HS-5 (cell line): ENCODE measurements at regions not wholly inside any gene's neighbourhood (a gene's known extent, or its start where the extent isn't known, plus 50 kb on each side); places are given as distances from the start of the nearest gene placed in this dataset.
A peak's percentile ranks its signal among the peaks of the same experiment; 100 is the strongest.

ENCODE experiments used
- DNase-seq: peaks from one replicate; pipeline ENCODE4 v3.0.0-alpha.2; 2012; ENCODE audit warnings: low read depth

DNA sequence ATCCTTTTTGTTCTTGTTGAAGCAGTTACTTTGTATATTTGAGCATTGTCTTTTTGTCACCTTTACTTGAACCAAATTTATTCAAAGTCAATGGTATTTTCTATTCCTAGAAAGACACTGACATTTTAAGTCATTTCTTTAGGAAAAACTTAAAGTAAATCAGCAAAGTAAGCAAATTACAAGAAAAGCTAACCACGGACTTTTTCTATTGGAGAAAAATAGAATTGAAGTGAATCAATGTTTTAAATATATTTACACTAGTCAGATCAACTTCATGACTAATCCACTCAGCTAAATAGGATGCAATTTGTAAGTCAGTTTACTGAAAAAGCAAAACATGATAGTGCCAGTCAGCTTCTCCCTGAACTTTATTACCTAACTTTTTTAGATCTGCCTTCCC is 733.8 kb upstream of the ALCAM start:
- DNase-seq = no peak

- no peak for DNase-seq
These were observed 730.7 kb upstream of the ALCAM start for GRCh38 chr3:104635872-104636580.

DNA sequence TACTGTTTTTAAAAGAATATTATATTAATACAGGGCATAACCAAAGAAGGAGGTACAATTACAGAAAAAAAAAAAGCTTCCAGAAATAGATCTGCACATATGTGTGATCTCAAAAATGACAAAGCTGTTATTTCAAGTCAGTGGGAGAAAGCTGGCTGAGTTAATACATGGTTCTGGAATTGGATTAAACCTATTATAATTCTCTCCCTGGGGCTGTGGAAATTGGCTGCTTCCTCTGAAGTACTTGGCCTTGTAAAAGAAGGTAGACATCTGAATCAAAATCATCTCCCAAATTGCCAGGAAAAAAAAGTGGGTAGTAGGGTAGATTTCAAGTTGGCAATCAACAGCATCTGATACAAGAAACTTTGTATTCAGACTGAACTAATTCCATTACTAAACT is 723.9 kb upstream of the ALCAM start:
- no peak for DNase-seq

GRCh38 chr3:104646196-104646595 is 720.5 kb upstream of the ALCAM start:
- DNase-seq = no peak

GRCh38 chr3:104648823-104649222 is 717.9 kb upstream of the ALCAM start:
- DNase-seq = no peak

GRCh38 chr3:104669083-104669482 is 697.6 kb upstream of the ALCAM start:
- DNase-seq = no peak

DNA sequence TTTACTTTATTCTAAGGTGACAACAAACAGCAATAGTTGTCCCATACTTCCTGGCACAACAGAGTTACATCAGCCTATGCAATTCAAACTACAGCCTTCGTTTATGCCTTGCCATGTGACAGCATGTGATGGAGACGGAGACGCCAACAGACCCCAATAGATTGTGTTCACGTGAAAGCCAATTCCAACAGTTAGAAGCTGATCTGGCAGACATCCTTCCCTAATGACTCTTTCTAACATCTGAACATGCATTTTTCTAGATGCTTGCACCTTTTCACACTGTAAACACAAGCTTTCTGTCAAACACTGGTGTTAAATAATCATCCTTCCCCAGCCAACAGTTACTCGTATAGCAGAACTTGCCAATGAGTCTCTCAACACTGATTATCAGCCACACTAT is 694.4 kb upstream of the ALCAM start:
- DNase-seq = no peak

DNA sequence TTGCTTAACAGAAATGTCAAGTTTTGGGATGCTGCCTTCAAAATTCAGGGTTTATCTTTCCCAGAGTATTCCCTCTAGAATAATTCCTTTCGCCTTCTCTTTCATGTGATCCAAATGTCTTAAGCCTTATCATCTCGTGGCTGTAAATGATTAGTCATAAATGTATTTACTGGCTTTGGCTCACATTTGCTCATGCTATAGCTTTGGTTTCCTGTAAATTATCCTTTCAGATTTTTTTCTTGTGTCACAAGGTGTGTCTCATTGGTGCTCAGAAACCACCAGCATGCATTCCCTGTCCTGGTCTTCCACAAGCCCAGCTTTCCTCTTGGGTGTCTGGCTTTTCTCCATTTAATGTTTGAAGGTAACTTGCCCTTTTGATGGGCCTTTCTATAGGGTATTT is 692.7 kb upstream of the ALCAM start:
- peak; percentile 43 for DNase-seq

- peak; percentile 19 for DNase-seq
These were observed 690.5 kb upstream of the ALCAM start for GRCh38 chr3:104676241-104676640.

- DNase-seq = no peak
These were observed 688.8 kb upstream of the ALCAM start for GRCh38 chr3:104677932-104678331.

DNA sequence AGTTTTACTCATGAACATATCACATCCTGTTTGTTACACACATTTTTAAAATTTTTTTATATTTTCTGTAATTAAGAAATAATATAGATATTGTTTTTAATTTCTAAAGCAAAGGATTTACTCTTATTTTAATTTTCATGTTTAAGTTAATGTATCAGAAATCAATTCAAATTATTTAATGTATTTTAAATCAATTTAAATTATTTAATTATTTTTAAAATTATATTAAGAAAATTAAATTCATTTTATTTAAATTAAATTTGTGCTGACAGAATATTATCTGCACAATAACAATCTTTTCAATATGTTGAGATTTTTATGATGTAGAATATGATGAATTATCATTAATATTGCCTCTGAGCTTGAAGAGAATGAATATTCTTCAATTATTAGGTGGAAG is 681.2 kb upstream of the ALCAM start:
- no peak for DNase-seq

GRCh38 chr3:104687362-104687761 is 679.3 kb upstream of the ALCAM start:
- no peak for DNase-seq

- no peak for DNase-seq
These were observed 670.2 kb upstream of the ALCAM start for GRCh38 chr3:104696470-104696869.

GRCh38 chr3:104711406-104711805 is 655.3 kb upstream of the ALCAM start:
- no peak for DNase-seq

DNA sequence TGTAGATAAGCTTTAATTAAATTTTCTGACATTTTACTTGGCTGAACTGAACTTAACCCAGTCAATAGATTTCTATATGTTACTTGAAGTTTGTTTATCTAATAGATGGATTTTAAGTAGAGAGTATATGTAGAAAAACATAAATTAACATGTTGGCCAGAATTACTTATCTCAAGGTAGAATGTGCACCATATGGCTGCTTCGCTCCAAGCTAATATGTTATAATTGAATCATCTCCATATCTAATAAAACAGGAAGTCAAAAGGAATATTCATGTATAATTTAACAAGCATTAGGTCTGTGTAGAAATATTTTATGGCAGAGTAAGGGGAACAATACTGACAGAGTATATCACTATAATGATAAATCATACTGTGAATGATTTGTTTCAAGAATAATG is 650.7 kb upstream of the ALCAM start:
- no peak for DNase-seq

DNA sequence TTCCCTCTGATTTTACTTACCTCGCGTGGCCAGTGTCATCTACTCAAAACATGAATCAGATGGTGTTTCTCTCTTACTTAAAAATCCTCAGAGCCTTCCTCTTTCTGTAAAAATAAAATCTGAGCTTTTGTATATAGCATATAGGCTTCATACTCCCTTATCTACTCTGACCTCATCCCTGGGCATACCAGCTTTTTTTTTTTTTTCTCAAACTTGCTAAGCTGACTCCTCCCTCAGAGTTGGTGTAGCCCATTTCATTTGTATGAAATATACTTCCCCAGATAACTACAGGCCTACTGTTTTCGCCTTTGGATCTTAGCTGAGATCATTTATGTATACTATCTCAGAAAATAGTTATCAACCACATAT is 648.9 kb upstream of the ALCAM start:
- no peak for DNase-seq

- DNase-seq = no peak
These were observed 643.7 kb upstream of the ALCAM start for GRCh38 chr3:104723000-104723399.

DNA sequence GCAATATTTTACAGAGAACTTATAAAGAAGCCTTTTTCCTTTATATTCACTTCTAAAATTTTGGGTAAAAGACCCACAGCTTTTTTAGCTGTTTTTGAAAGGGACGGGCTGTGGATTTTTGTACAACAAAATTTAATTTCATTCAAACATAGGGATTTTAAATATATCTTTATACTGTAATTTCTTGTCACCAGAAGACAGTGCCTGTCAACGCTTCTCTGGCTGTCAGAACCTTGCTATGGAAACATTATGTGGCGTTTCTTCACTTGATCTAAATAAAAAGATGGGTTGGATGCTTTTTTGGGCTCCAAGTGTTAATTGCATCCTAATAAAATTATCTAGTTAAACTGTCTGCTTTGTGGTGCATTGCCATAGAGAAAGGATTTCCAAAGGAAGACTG is 635.6 kb upstream of the ALCAM start:
- DNase-seq = no peak

GRCh38 chr3:104734627-104735026 is 632.1 kb upstream of the ALCAM start:
- DNase-seq = no peak

- DNase-seq = no peak
These were observed 631.0 kb upstream of the ALCAM start for GRCh38 chr3:104735691-104736090.

DNA sequence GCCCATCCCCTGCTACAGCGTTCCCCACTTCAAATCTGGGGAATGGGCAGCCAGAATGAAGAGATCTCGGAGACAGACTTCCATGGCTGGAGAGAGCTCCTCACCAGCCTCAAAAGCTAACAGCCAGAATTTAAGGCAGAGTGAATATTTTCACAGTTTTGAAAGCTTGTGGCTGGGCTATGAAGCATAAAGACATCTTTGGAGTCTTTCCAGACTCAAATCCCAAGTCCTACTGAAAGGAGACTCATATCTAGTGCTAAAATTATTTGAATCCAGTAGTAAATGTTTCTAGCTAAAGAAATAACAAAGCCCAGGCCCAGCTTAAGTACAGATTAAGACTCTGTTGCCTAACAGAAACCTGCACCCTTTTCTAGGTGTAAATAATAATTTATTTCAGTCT is 628.4 kb upstream of the ALCAM start:
- DNase-seq = no peak

GRCh38 chr3:104740874-104741379 is 625.8 kb upstream of the ALCAM start:
- DNase-seq = no peak

- DNase-seq = no peak
These were observed 624.7 kb upstream of the ALCAM start for GRCh38 chr3:104742044-104742443.

DNA sequence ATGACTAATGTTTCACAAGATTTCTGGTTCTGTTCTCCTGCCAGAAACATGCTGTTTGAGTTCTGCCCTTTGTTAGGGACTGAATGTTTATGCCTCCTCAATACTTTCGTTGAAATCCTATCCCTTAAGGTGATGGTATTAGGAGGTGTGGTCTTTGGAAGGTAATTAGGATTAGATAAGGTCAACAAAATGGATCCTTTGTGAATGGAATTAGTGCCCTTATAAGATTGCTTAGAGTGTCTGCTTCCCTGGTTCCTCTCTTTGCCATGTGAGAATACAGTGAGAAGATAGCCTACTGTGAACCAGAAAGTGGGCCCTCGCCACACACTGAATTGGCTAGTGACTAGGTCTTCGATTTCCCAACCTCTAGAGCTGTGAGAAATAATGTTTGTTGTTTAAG is 621.4 kb upstream of the ALCAM start:
- no peak for DNase-seq
